ENCODE measurements at regions not wholly inside any gene's neighbourhood (a gene's known extent, or its start where the extent isn't known, plus 50 kb on each side); places are given as distances from the start of the nearest gene placed in this dataset.

- intact Hi-C loops (cut with DNase I; ENCODE audit: low total_unique reads) (no loop called here), in situ Hi-C loops (cut with MboI; ENCODE audit: low sequenced_read_pairs in 4 of 4) (no loop called here)
Observed at GRCh38 chr11:93902921-93903320, 52.5 kb upstream of the VSTM5 start.

GRCh38 chr11:93903989-93904388, 53.6 kb upstream of the VSTM5 start:
- no peaks in the 10 kb centered on the region for H3K4me1 ChIP-seq
- in situ Hi-C loops (cut with MboI; ENCODE audit: low sequenced_read_pairs in 4 of 4) = no loop called here
- ATAC-seq (no peak), DNase-seq (no peak)
- no peak for TF ChIP-seq CTCF (IDR thresholded peaks at IDR 0.05 in 4 of 5, conservative IDR thresholded peaks at IDR 0.05 in 1 of 5)
- TF ChIP-seq POLR2A (IDR thresholded peaks at IDR 0.05) = no peak
- H3K9me3 ChIP-seq = no peaks in the 10 kb centered on the region
- H3K36me3 ChIP-seq = no peaks in the 10 kb centered on the region
- H3K27ac ChIP-seq = no peak overlapping the region
- H3K27me3 ChIP-seq = no peaks in the 10 kb centered on the region
- intact Hi-C loops (cut with DNase I; ENCODE audit: low total_unique reads) = no loop called here
- no peak overlapping the region for H3K4me3 ChIP-seq

More at GRCh38 chr11:93902921-93903320, 52.5 kb upstream of the VSTM5 start:
- no peak overlapping the region for H3K27ac ChIP-seq
- H3K4me3 ChIP-seq = no peak overlapping the region
- no peaks in the 10 kb centered on the region for H3K36me3 ChIP-seq
- ATAC-seq = no peak
- H3K4me1 ChIP-seq = no peaks in the 10 kb centered on the region
- H3K27me3 ChIP-seq = no peaks in the 10 kb centered on the region
- no peak for DNase-seq
- TF ChIP-seq CTCF (IDR thresholded peaks at IDR 0.05 in 4 of 5, conservative IDR thresholded peaks at IDR 0.05 in 1 of 5) = no peak
- TF ChIP-seq POLR2A (IDR thresholded peaks at IDR 0.05) = no peak
- H3K9me3 ChIP-seq = no peaks in the 10 kb centered on the region

- Histone ChIP-seq H3K27me3 (no peaks in the 10 kb centered on the region), H3K36me3 (no peaks in the 10 kb centered on the region), H3K4me1 (no peaks in the 10 kb centered on the region), H3K27ac (no peak overlapping the region), H3K4me3 (no peak overlapping the region), H3K9me3 (no peaks in the 10 kb centered on the region)
- in situ Hi-C loops (cut with MboI; ENCODE audit: low sequenced_read_pairs in 4 of 4) = no loop called here
- no peak for DNase-seq
- ATAC-seq = no peak
- intact Hi-C loops (cut with DNase I; ENCODE audit: low total_unique reads) = no loop called here
- TF ChIP-seq POLR2A (IDR thresholded peaks at IDR 0.05) (no peak), CTCF (IDR thresholded peaks at IDR 0.05 in 4 of 5, conservative IDR thresholded peaks at IDR 0.05 in 1 of 5) (no peak)
Observed at GRCh38 chr11:93904716-93905115, 54.3 kb upstream of the VSTM5 start.

- TF ChIP-seq CTCF (IDR thresholded peaks at IDR 0.05 in 4 of 5, conservative IDR thresholded peaks at IDR 0.05 in 1 of 5) (no peak), POLR2A (IDR thresholded peaks at IDR 0.05) (no peak)
- in situ Hi-C loops (cut with MboI; ENCODE audit: low sequenced_read_pairs in 4 of 4) = no loop called here
Observed at GRCh38 chr11:93905384-93905783, 55.0 kb upstream of the VSTM5 start.

GRCh38 chr11:93906486-93906885, 56.1 kb upstream of the VSTM5 start:
- no peak overlapping the region for H3K27ac ChIP-seq
- no peaks in the 10 kb centered on the region for H3K4me1 ChIP-seq
- TF ChIP-seq POLR2A (IDR thresholded peaks at IDR 0.05) (no peak), CTCF (IDR thresholded peaks at IDR 0.05 in 4 of 5, conservative IDR thresholded peaks at IDR 0.05 in 1 of 5) (no peak)
- DNase-seq (no peak), ATAC-seq (no peak)
- H3K9me3 ChIP-seq = no peaks in the 10 kb centered on the region
- H3K36me3 ChIP-seq = no peaks in the 10 kb centered on the region
- no peak overlapping the region for H3K4me3 ChIP-seq
- intact Hi-C loops (cut with DNase I; ENCODE audit: low total_unique reads) (no loop called here), in situ Hi-C loops (cut with MboI; ENCODE audit: low sequenced_read_pairs in 4 of 4) (no loop called here)
- H3K27me3 ChIP-seq = no peaks in the 10 kb centered on the region

More at GRCh38 chr11:93905384-93905783, 55.0 kb upstream of the VSTM5 start:
- H3K27me3 ChIP-seq = no peaks in the 10 kb centered on the region
- ATAC-seq (no peak), DNase-seq (no peak)
- no peak overlapping the region for H3K4me3 ChIP-seq
- H3K27ac ChIP-seq = no peak overlapping the region
- intact Hi-C loops (cut with DNase I; ENCODE audit: low total_unique reads) = no loop called here
- no peaks in the 10 kb centered on the region for H3K4me1 ChIP-seq
- no peaks in the 10 kb centered on the region for H3K9me3 ChIP-seq
- H3K36me3 ChIP-seq = no peaks in the 10 kb centered on the region

All from gastrocnemius medialis (tissue), 4 donors.